SKM-1 treated with dmso at 0.1 percent for 144 hours (cell line): ENCODE measurements at regions not wholly inside any gene's neighbourhood (a gene's known extent, or its start where the extent isn't known, plus 50 kb on each side); places are given as distances from the start of the nearest gene placed in this dataset.
A peak's percentile ranks its signal among the peaks of the same experiment; 100 is the strongest.
"Not testable (repeated sequence)": the region's sequence is repeated elsewhere in the genome, so short reads cannot be mapped to it uniquely, and the experiment has no call there.

Experiments
- DNase-seq: peaks from one replicate; lab custom pipeline; 2025; ENCODE audit not compliant: unreplicated experiment; lab: John Stamatoyannopoulos, UW

DNA sequence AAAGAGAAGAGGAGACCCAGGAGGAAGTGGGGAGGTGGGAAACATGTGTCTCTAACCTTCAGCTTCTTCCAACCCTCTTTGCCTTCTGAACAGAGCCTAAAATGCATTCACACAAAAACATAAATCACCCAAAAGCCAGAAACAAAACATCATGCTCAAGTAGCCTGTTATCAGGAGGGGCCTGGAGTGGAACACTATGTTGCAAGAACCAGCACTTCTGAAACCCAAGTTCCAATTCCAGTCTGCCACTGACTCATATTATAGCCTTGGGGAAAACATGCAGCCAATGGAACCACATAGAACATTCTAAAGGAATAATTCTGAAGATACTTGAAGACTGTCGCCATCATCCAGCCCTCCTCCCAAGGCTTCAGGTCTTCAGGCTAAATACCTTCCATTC, 169.8 kb upstream of the PLXNC1 start:
- DNase-seq = no peak

GRCh38 chr12:93979189-93979588, 169.2 kb upstream of the PLXNC1 start:
- no peak for DNase-seq

- DNase-seq = no peak
Observed at GRCh38 chr12:93980711-93981110, 167.7 kb upstream of the PLXNC1 start.

DNA sequence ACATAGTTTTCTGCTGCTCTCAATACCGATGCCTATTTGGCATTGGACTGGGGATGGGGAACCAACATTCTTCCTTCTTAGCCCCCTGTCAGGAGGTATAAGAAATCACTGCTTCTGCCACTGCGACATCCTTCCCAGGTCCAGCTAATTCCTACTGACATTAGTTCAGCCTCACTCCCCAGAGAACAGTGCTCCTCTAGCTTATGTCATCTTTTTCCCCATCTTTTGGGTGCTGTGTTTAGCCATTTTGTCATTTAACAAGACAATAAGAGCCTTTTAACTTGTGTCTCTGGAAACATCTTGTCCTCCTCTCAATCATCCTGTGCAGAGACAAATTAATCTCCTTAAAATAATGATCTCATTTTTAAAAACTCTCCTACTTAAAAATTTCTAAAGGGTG, 167.0 kb upstream of the PLXNC1 start:
- no peak for DNase-seq

DNA sequence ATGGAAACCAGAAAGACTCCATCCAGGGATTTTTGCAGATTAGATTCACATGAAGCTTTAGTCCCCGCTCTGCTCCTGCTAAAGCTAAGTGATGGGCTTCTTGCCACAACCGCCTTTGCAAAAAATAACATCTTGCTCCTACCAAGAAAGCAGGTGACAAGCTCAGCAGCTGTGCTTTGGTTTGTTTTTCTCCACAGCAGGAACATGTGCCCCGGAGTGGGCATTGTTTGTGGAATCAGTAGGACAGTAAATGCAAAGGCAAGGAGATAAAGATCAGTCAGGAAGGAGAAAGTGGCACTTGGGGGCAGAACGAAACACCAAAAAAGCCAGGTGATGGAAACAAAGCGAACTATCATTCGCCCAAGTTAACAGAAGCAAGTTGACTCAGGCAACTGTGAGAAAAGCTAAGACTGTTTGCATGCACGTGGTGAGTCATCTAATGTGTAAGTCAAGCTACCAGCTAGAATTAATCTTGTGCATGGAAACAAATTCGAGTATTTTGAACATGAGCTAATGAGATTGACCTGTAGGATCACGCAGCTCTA, 165.5 kb upstream of the PLXNC1 start:
- no peak for DNase-seq

- DNase-seq = no peak
Observed at GRCh38 chr12:93984005-93984404, 164.4 kb upstream of the PLXNC1 start.

GRCh38 chr12:93989949-93990348, 158.4 kb upstream of the PLXNC1 start:
- DNase-seq = no peak

DNA sequence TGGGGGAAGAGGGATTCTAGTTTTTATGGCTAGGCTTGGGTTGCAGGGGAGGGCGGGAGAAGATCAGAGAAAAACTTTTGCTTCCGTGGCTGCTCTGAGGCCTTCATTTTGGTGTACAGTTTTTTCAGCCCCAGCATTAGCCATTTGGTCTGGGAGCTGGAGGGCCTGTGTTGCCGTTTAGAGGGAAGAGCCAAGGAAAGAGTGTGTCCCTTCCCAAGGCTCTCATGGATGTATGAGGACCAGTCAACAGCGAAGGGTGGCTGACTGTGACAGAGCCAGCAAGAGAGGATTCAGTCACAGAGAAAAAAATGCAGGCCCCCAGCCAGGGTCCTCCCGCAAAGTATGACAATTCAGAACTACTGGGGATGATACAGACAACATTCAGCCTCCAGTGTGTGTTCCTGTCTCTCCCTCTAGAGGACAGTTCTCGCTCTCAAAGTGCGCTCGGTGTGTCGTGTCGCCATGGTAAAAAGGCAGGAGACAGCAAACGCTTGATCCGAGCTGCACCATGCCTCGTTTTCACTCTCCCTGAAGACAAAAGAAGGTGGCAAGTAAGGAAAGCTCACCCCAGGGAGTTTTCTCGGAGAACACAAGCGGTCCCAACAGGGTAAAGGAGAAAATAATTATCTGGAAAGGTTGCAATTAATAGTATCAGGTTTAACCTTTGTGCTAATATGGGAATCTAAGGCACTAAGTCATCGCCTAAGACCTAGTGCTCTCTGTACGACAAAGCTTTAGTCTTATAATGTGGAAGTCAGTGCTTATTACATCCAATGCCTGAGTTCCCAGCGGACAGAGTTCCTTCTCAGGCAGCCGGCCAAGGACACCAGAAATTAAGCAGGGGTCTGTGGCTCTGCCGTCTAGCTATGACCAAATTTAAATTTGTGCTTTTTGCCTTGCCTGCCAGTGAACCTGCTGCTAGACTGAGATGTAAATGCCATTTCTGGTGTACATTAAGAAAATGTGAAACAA, 157.3 kb upstream of the PLXNC1 start:
- DNase-seq = no peak

DNA sequence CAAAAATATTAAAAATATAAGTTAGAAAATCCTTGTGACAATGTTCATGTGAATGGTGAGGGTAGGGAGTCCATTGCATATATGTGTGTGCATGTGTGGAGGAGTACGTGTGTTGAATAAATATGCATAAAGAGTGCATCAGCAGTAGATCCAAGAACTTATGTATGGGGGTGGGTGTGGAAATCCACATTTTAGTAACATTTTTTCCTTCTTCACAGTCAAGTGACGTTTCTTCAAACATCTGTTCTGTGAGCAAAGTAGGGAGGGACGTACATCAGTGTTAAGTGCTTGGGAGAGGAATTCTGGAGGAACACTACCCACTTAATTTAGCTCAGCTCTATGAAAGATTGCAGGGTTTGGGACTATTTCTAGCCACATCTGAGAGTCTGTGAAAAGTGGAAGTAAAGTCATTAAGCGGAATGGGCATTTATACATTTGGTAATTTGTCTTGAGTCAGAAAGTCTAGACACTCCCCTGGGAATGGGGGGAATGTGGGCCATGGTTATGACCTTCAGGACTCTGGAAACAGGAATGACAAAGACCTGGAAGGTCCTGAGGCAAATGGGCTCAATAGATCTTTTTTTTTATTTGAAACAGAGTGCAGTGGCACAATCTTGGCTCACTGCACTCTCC, 156.4 kb upstream of the PLXNC1 start:
- DNase-seq = no peak

- no peak for DNase-seq
Observed at GRCh38 chr12:93994721-93995120, 153.7 kb upstream of the PLXNC1 start.

DNA sequence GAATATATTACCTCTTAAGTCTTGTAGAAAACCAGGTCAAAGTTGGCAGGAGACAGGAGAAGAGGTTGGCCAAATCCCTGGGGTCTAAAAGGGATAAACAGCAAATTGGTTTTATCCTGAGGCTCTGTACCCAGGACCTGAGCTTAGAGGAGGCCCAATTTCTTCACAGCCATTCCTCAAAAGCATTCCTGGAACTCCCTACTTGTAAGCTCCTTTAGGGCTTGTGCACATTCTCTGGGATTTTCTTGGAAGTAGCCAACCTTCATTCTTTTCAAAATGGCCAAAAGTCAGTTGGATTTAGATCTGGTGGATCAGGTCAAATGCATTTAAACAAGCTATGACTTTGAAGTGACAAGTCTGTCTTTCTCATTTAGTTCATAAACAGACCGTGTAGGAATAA, 152.1 kb upstream of the PLXNC1 start:
- DNase-seq = no peak

DNA sequence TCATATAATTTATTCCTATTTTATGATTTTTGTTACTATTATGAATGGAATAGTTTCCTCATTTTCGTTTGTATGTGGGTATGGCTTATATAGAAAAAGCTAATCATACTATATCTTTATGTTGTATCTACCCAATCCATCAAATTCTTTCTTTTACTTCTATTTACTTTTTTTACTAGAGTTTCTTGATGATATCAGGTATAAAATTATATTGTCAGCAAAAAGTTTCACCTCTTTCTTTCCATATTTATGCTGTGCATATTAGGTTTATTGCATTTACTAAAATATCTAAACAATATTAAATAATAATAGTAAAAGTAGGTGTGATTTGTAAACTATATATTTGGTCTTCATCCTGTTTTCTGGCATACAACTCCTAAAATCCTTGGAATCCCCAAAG, 146.7 kb upstream of the PLXNC1 start:
- no peak for DNase-seq

- not testable (repeated sequence) for DNase-seq
Observed at GRCh38 chr12:94002925-94003324, 145.5 kb upstream of the PLXNC1 start.

DNA sequence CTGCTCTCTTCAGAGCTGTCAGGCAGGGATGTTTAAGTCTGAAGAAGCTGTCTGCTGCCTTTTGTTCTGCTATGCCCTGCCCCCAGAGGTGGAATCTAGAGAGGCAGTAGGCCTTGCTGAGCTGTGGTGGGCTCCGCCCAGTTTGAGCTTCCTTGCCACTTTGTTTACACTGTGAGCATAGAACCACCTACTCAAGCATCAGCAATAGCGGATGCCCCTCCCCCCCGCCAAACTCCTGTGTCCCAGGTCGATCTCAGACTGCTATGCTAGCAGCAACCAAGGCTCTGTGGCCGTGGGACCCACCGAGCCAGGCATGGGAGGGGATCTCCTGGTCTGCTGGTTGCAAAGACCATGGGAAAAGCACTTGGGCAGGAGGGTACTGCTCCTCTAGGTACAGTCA, 140.5 kb upstream of the PLXNC1 start:
- DNase-seq = not testable (repeated sequence)

DNA sequence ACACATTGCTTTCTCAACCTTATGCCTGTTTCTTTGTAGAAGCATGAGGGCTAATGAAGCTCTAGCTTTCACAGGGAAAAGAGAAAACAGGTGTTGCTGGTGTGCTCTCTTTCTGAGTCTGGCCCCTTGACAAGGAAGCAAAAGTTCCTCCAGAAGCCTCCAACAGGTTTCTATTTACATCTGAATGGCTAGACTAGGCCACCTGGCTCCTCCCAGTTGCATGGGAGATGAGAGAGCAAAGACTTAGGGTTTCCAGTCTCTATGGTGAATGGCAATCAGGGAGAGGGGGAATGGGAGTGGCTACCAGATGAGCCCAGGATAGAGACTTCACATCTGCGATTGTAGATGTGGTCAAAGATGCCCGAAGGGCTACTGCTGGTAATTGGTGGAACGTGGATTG, 138.1 kb upstream of the PLXNC1 start:
- DNase-seq = no peak

DNA sequence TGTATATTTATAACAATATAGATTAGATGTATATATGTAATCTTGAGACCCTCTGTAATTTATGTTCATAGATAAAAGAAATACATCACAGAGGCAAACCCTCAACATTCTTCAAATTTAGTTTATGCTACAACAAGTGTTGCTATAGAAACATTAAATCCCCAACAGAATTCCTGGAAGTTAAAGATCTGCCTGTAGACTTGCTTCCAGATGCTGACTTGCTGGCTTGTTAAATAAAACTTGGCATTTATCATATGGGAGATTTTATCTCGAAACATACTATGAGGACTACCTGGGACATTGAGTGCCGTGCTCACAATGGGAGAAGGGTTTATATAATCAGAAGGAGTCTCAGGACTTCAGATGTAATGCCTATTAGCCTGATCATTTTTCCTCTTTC, 136.3 kb upstream of the PLXNC1 start:
- DNase-seq = no peak

DNA sequence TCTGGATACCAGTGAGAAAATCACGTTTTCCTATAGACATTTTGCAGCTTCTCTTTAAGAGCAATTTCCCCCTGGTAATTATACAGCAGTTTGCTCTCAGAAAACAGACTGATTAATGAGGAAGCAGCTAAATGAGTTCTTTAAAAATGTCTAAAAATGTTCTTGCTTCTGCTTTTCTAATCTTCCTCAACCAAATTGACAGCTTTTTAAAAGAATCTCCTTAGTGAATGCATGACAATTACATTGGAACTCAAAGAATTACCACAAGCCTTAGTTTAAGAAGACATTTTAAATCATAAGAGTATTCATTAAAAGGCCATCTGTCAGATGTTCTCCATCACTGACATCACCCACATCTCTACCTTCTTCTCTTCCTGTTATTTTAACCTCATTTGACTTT, 135.8 kb upstream of the PLXNC1 start:
- peak; percentile 37 for DNase-seq

- not testable (repeated sequence) for DNase-seq
Observed at GRCh38 chr12:94017247-94017646, 131.1 kb upstream of the PLXNC1 start.

DNA sequence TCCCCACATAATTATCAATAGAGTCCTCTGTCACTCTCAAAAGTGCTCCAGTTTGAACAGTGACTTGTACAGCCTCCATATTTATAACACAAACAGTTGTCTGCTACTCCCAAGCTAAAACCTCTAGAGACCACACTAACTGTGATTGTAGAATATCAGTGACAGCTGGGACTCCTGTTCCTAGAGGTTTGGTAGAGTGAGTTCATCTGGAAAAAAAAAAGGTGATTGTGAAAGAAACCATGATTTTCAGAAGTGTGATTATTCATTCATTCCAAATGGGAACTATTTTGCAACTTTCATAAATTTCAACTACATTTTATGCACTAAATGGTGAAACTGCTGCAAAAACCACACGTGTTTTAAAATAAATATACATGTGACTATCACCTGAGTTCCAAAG, 128.0 kb upstream of the PLXNC1 start:
- DNase-seq = no peak

DNA sequence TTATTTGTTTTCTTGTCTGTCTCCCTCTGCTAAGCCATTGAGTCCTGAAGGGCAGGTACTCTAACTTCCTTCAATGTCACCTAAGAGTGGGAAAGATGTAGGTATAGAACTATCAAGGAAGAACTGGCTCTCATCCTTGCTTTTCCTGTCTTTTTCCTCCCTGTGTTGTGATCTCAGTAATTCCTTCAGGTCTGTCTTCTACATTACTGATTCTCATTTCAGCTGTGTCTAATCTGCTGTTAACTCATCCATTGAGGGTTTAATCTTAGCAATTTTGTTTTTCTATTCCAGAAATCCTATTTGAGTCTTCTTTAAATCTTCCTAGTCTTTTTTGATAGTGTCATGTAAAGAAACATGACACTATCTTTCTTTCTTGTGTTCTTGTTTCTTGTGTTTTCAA, 124.5 kb upstream of the PLXNC1 start:
- DNase-seq = no peak

- DNase-seq = no peak
Observed at GRCh38 chr12:94025068-94025467, 123.3 kb upstream of the PLXNC1 start.

DNA sequence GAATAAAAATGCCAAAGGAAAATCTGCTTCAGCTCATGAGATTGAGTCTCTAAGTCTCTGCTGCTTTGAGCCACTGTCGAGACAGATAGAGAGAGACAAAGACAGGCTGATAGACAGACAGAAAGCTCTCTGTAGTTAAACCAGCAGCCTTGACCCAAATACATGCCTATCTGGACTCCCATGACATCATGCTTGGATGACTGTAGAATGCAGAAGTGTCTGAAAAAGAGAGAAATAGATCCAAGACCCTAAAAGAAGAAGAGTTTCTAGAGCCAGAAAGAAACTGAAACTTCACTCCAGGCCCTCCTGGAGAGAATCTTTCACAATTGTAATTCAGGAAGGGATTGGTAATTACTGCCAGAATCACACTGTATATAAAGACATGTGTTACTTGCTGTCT, 122.6 kb upstream of the PLXNC1 start:
- DNase-seq = no peak
